Karpas-422 (cell line): ENCODE measurements at regions not wholly inside any gene's neighbourhood (a gene's known extent, or its start where the extent isn't known, plus 50 kb on each side); places are given as distances from the start of the nearest gene placed in this dataset.

Experiments
- DNase-seq: peaks from one replicate; pipeline ENCODE4 v3.0.0-alpha.2; 2015
- H2AFZ ChIP-seq: fragments of 200-600 bp; sonication (generic); 2 replicates; pipeline ENCODE4 v1.6.1; 2014; ENCODE audit warnings: antibody characterized with exemption, low read length, mixed read lengths
- H3K27ac ChIP-seq: fragments of 200-600 bp; sonication (generic); 2 replicates; pipeline ENCODE4 v1.5.1; 2014; ENCODE audit warnings: mild to moderate bottlenecking, low read length, moderate library complexity
- H3K27me3 ChIP-seq: fragments of 200-600 bp; sonication (generic); 2 replicates; pipeline ENCODE4 v1.6.1; 2014; ENCODE audit warnings: low read length, mixed read lengths
- H3K36me3 ChIP-seq: fragments of 200-600 bp; sonication (generic); 2 replicates; pipeline ENCODE4 v1.6.1; 2014; ENCODE audit warnings: low read length, mixed read lengths; ENCODE audit not compliant: insufficient read depth
- H3K4me1 ChIP-seq: fragments of 200-600 bp; sonication (generic); 2 replicates; pipeline ENCODE4 v1.6.1; 2014; ENCODE audit warnings: mild to moderate bottlenecking, low read length, mixed read lengths
- H3K4me2 ChIP-seq: fragments of 200-600 bp; sonication (generic); 2 replicates; pipeline ENCODE4 v1.6.1; 2014; ENCODE audit warnings: low read length, low read depth, mild to moderate bottlenecking; ENCODE audit not compliant: poor library complexity, severe bottlenecking
- H3K4me3 ChIP-seq: fragments of 200-600 bp; sonication (generic); 2 replicates; pipeline ENCODE4 v1.5.1; 2014; ENCODE audit warnings: mild to moderate bottlenecking, antibody characterized with exemption, low read length, mixed read lengths
- H3K79me2 ChIP-seq: fragments of 200-600 bp; sonication (generic); 2 replicates; pipeline ENCODE4 v1.6.1; 2014; ENCODE audit warnings: mild to moderate bottlenecking, low read length, mixed read lengths
- H3K9ac ChIP-seq: fragments of 200-600 bp; sonication (generic); 2 replicates; pipeline ENCODE4 v1.6.0; 2014; ENCODE audit warnings: low read length
- H3K9me2 ChIP-seq: fragments of 200-600 bp; sonication (generic), shearing (Covaris generic); replicated peaks from 2 replicates; pipeline ENCODE4 v1.6.0; 2014; ENCODE audit warnings: mild to moderate bottlenecking, low read length, moderate library complexity; ENCODE audit not compliant: insufficient read depth
- H3K9me3 ChIP-seq: fragments of 300-700, 200-600 bp; sonication (generic); 2 replicates; pipeline ENCODE4 v1.6.1; 2014; ENCODE audit warnings: low read length, mixed read lengths
- H4K20me1 ChIP-seq: fragments of 200-600 bp; sonication (generic); 2 replicates; pipeline ENCODE4 v1.6.1; 2014; ENCODE audit warnings: mild to moderate bottlenecking, antibody characterized with exemption, low read length, low read depth; ENCODE audit not compliant: insufficient read depth

GRCh38 chr17:71681427-71682173 is 439.2 kb upstream of the SOX9 start:
- no peaks in the 10 kb centered on the region for H3K79me2 ChIP-seq
- no peak overlapping the region for H2AFZ ChIP-seq
- no peaks in the 10 kb centered on the region for H3K9me3 ChIP-seq
- H4K20me1 ChIP-seq = no peaks in the 10 kb centered on the region
- H3K36me3 ChIP-seq = no peaks in the 10 kb centered on the region
- no peak overlapping the region for H3K4me2 ChIP-seq
- H3K27ac ChIP-seq = no peak overlapping the region
- DNase-seq = no peak
- H3K9ac ChIP-seq = no peak overlapping the region
- H3K9me2 ChIP-seq = no peaks in the 10 kb centered on the region
- no peaks in the 10 kb centered on the region for H3K4me1 ChIP-seq
- H3K4me3 ChIP-seq = no peak overlapping the region
- no peaks in the 10 kb centered on the region for H3K27me3 ChIP-seq

- no peak overlapping the region for H3K9ac ChIP-seq
- no peak overlapping the region for H3K27ac ChIP-seq
- no peaks in the 10 kb centered on the region for H3K9me3 ChIP-seq
- H3K4me3 ChIP-seq = no peak overlapping the region
- no peaks in the 10 kb centered on the region for H3K79me2 ChIP-seq
- H4K20me1 ChIP-seq = no peaks in the 10 kb centered on the region
- H2AFZ ChIP-seq = no peak overlapping the region
- no peaks in the 10 kb centered on the region for H3K27me3 ChIP-seq
- H3K4me1 ChIP-seq = no peaks in the 10 kb centered on the region
- H3K36me3 ChIP-seq = no peaks in the 10 kb centered on the region
- no peak overlapping the region for H3K4me2 ChIP-seq
- H3K9me2 ChIP-seq = no peaks in the 10 kb centered on the region
- no peak for DNase-seq
Observed at GRCh38 chr17:71682174-71682494, 438.7 kb upstream of the SOX9 start.

GRCh38 chr17:71689782-71690181 is 431.0 kb upstream of the SOX9 start:
- no peak overlapping the region for H2AFZ ChIP-seq
- H3K9me2 ChIP-seq = no peaks in the 10 kb centered on the region
- H3K4me1 ChIP-seq = no peaks in the 10 kb centered on the region
- no peak overlapping the region for H3K9ac ChIP-seq
- no peaks in the 10 kb centered on the region for H3K79me2 ChIP-seq
- H3K36me3 ChIP-seq = no peaks in the 10 kb centered on the region
- H3K27me3 ChIP-seq = no peaks in the 10 kb centered on the region
- no peaks in the 10 kb centered on the region for H4K20me1 ChIP-seq
- H3K9me3 ChIP-seq = no peaks in the 10 kb centered on the region
- H3K4me2 ChIP-seq = no peak overlapping the region
- no peak for DNase-seq
- no peak overlapping the region for H3K27ac ChIP-seq
- no peak overlapping the region for H3K4me3 ChIP-seq

GRCh38 chr17:71699907-71700306 is 420.9 kb upstream of the SOX9 start:
- Histone ChIP-seq H3K4me3 (no peak overlapping the region), H3K4me1 (no peaks in the 10 kb centered on the region), H3K9ac (no peak overlapping the region), H3K36me3 (no peaks in the 10 kb centered on the region), H3K9me2 (no peaks in the 10 kb centered on the region), H3K27me3 (no peaks in the 10 kb centered on the region), H2AFZ (no peak overlapping the region), H3K9me3 (no peaks in the 10 kb centered on the region), H4K20me1 (no peaks in the 10 kb centered on the region), H3K79me2 (no peaks in the 10 kb centered on the region), H3K4me2 (no peak overlapping the region), H3K27ac (no peak overlapping the region)
- DNase-seq = no peak

GRCh38 chr17:71703701-71704100 is 417.1 kb upstream of the SOX9 start:
- no peaks in the 10 kb centered on the region for H3K36me3 ChIP-seq
- H3K9ac ChIP-seq = no peak overlapping the region
- no peaks in the 10 kb centered on the region for H3K79me2 ChIP-seq
- H2AFZ ChIP-seq = no peak overlapping the region
- no peaks in the 10 kb centered on the region for H3K9me2 ChIP-seq
- H3K4me1 ChIP-seq = no peaks in the 10 kb centered on the region
- no peak overlapping the region for H3K27ac ChIP-seq
- DNase-seq = no peak
- H3K9me3 ChIP-seq = no peaks in the 10 kb centered on the region
- no peaks in the 10 kb centered on the region for H4K20me1 ChIP-seq
- H3K4me2 ChIP-seq = no peak overlapping the region
- no peak overlapping the region for H3K4me3 ChIP-seq
- no peaks in the 10 kb centered on the region for H3K27me3 ChIP-seq

- no peak for DNase-seq
- no peaks in the 10 kb centered on the region for H4K20me1 ChIP-seq
- no peak overlapping the region for H2AFZ ChIP-seq
Observed at GRCh38 chr17:71709271-71709890, 411.4 kb upstream of the SOX9 start.

GRCh38 chr17:71709946-71710345 is 410.9 kb upstream of the SOX9 start:
- no peaks in the 10 kb centered on the region for H3K27me3 ChIP-seq
- H3K79me2 ChIP-seq = no peaks in the 10 kb centered on the region
- H3K4me3 ChIP-seq = no peak overlapping the region
- H3K4me2 ChIP-seq = no peak overlapping the region
- no peaks in the 10 kb centered on the region for H3K9me3 ChIP-seq
- H3K36me3 ChIP-seq = no peaks in the 10 kb centered on the region
- H3K9me2 ChIP-seq = no peaks in the 10 kb centered on the region
- H3K4me1 ChIP-seq = no peaks in the 10 kb centered on the region
- DNase-seq = no peak
- no peaks in the 10 kb centered on the region for H4K20me1 ChIP-seq
- no peak overlapping the region for H3K27ac ChIP-seq
- no peak overlapping the region for H3K9ac ChIP-seq
- H2AFZ ChIP-seq = no peak overlapping the region

More at GRCh38 chr17:71709271-71709890, 411.4 kb upstream of the SOX9 start:
- Histone ChIP-seq H3K9me2 (no peaks in the 10 kb centered on the region), H3K27ac (no peak overlapping the region), H3K4me3 (no peak overlapping the region), H3K9ac (no peak overlapping the region), H3K79me2 (no peaks in the 10 kb centered on the region), H3K9me3 (no peaks in the 10 kb centered on the region), H3K4me2 (no peak overlapping the region), H3K4me1 (no peaks in the 10 kb centered on the region), H3K27me3 (no peaks in the 10 kb centered on the region), H3K36me3 (no peaks in the 10 kb centered on the region)

GRCh38 chr17:71710816-71711215 is 410.0 kb upstream of the SOX9 start:
- Histone ChIP-seq H2AFZ (no peak overlapping the region), H3K79me2 (no peaks in the 10 kb centered on the region), H3K9me2 (no peaks in the 10 kb centered on the region), H3K27ac (no peak overlapping the region), H3K36me3 (no peaks in the 10 kb centered on the region), H3K9me3 (no peaks in the 10 kb centered on the region), H3K27me3 (no peaks in the 10 kb centered on the region), H4K20me1 (no peaks in the 10 kb centered on the region), H3K4me3 (no peak overlapping the region), H3K4me2 (no peak overlapping the region), H3K9ac (no peak overlapping the region), H3K4me1 (no peaks in the 10 kb centered on the region)
- no peak for DNase-seq
